ENCODE measurements at regions not wholly inside any gene's neighbourhood (a gene's known extent, or its start where the extent isn't known, plus 50 kb on each side); places are given as distances from the start of the nearest gene placed in this dataset.

DNA sequence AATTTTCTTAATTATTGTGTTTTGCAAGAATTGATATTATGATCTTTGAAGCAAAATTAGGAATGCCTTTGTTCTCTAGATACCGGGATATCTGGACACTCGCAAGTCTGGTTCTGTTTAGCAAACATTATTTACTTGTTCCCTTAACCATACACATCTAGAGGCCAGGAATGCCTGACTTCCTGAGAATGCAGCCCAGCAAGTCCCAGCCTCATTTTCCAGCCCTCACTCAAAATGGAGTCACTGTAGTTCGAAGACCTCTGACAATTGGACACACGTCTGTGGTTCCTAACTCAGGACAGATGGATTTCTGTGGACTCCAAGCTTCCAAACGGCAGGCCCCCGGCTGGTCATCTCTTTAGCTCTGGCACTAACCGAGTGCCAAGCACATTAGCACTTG, 355.4 kb upstream of the RBFOX1 start (continued):
- TF ChIP-seq, protein P1, sequence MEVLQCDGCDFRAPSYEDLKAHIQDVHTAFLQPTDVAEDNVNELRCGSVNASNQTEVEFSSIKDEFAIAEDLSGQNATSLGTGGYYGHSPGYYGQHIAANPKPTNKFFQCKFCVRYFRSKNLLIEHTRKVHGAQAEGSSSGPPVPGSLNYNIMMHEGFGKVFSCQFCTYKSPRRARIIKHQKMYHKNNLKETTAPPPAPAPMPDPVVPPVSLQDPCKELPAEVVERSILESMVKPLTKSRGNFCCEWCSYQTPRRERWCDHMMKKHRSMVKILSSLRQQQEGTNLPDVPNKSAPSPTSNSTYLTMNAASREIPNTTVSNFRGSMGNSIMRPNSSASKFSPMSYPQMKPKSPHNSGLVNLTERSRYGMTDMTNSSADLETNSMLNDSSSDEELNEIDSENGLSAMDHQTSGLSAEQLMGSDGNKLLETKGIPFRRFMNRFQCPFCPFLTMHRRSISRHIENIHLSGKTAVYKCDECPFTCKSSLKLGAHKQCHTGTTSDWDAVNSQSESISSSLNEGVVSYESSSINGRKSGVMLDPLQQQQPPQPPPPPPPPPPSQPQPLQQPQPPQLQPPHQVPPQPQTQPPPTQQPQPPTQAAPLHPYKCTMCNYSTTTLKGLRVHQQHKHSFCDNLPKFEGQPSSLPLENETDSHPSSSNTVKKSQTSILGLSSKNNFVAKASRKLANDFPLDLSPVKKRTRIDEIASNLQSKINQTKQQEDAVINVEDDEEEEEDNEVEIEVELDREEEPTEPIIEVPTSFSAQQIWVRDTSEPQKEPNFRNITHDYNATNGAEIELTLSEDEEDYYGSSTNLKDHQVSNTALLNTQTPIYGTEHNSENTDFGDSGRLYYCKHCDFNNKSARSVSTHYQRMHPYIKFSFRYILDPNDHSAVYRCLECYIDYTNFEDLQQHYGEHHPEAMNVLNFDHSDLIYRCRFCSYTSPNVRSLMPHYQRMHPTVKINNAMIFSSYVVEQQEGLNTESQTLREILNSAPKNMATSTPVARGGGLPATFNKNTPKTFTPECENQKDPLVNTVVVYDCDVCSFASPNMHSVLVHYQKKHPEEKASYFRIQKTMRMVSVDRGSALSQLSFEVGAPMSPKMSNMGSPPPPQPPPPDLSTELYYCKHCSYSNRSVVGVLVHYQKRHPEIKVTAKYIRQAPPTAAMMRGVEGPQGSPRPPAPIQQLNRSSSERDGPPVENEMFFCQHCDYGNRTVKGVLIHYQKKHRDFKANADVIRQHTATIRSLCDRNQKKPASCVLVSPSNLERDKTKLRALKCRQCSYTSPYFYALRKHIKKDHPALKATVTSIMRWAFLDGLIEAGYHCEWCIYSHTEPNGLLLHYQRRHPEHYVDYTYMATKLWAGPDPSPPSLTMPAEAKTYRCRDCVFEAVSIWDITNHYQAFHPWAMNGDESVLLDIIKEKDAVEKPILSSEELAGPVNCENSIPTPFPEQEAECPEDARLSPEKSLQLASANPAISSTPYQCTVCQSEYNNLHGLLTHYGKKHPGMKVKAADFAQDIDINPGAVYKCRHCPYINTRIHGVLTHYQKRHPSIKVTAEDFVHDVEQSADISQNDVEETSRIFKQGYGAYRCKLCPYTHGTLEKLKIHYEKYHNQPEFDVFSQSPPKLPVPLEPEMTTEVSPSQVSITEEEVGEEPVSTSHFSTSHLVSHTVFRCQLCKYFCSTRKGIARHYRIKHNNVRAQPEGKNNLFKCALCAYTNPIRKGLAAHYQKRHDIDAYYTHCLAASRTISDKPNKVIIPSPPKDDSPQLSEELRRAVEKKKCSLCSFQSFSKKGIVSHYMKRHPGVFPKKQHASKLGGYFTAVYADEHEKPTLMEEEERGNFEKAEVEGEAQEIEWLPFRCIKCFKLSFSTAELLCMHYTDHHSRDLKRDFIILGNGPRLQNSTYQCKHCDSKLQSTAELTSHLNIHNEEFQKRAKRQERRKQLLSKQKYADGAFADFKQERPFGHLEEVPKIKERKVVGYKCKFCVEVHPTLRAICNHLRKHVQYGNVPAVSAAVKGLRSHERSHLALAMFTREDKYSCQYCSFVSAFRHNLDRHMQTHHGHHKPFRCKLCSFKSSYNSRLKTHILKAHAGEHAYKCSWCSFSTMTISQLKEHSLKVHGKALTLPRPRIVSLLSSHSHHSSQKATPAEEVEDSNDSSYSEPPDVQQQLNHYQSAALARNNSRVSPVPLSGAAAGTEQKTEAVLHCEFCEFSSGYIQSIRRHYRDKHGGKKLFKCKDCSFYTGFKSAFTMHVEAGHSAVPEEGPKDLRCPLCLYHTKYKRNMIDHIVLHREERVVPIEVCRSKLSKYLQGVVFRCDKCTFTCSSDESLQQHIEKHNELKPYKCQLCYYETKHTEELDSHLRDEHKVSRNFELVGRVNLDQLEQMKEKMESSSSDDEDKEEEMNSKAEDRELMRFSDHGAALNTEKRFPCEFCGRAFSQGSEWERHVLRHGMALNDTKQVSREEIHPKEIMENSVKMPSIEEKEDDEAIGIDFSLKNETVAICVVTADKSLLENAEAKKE (CRISPR knock-in tag; IDR thresholded peaks at IDR 0.05), result no peak
- TF ChIP-seq CREB1 (CRISPR knock-in tag; IDR thresholded peaks at IDR 0.05; ENCODE audit: low read depth) (no peak), EZH2 (IDR thresholded peaks at IDR 0.05; ENCODE audit: low read depth, unreplicated experiment) (no peak), NANOG (IDR thresholded peaks at IDR 0.05; ENCODE audit: borderline replicate concordance) (no peak), JUNB (IDR thresholded peaks at IDR 0.05; ENCODE audit: unreplicated experiment) (no peak)
- TF ChIP-seq, protein P2, sequence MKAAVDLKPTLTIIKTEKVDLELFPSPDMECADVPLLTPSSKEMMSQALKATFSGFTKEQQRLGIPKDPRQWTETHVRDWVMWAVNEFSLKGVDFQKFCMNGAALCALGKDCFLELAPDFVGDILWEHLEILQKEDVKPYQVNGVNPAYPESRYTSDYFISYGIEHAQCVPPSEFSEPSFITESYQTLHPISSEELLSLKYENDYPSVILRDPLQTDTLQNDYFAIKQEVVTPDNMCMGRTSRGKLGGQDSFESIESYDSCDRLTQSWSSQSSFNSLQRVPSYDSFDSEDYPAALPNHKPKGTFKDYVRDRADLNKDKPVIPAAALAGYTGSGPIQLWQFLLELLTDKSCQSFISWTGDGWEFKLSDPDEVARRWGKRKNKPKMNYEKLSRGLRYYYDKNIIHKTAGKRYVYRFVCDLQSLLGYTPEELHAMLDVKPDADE (IDR thresholded peaks at IDR 0.05), result no peak

- no peaks in the 10 kb centered on the region for H3K27me3 ChIP-seq (ENCODE audit: insufficient read depth)
- H3K9me3 Mint-ChIP-seq, result peaks cover 80% of the 10 kb centered on the region
- TF ChIP-seq EZH2phosphoT487 (IDR thresholded peaks at IDR 0.05; ENCODE audit: unreplicated experiment) (no peak), ZNF114 (CRISPR knock-in tag; IDR thresholded peaks at IDR 0.05) (no peak)
- TF ChIP-seq, protein P1 (CRISPR knock-in tag; IDR thresholded peaks at IDR 0.05), result no peak
Observed at GRCh38 chr16:6976716-6977115, 355.9 kb upstream of the RBFOX1 start.

More at GRCh38 chr16:6976716-6977115, 355.9 kb upstream of the RBFOX1 start:
- Histone ChIP-seq H3F3A (replicated peaks; ENCODE audit: low read depth) (no peaks in the 10 kb centered on the region), H4K20me1 (replicated peaks; ENCODE audit: insufficient read depth) (no peaks in the 10 kb centered on the region), H3K27ac (ENCODE audit: low read depth) (no peak overlapping the region), H3K4me1 (ENCODE audit: insufficient read depth) (no peaks in the 10 kb centered on the region), H3K36me3 (ENCODE audit: insufficient read depth) (no peaks in the 10 kb centered on the region; the same call in 1 of the 2 replicates), H2AFZ (no peak overlapping the region), H3K4me3 (no peak overlapping the region), H3K4me2 (no peak overlapping the region), H3K9me2 (ENCODE audit: insufficient read depth) (no peaks in the 10 kb centered on the region), H3K79me2 (replicated peaks; ENCODE audit: insufficient read depth) (no peaks in the 10 kb centered on the region)
- Mint-ChIP-seq H3K36me3 (ENCODE audit: low read depth) (peaks cover 7% of the 10 kb centered on the region; the same call in 2 of the 3 replicates), H3K4me3 (no peak overlapping the region), H3K27me3 (ENCODE audit: insufficient read depth, low read depth, poor library complexity) (no peaks in the 10 kb centered on the region), H3K27ac (no peak overlapping the region), H3K4me1 (no peaks in the 10 kb centered on the region)
- ATAC-seq, result no peak
- no peak for DNase-seq (ENCODE audit: low spot score)
